ENCODE measurements at regions not wholly inside any gene's neighbourhood (a gene's known extent, or its start where the extent isn't known, plus 50 kb on each side); places are given as distances from the start of the nearest gene placed in this dataset.

DNA sequence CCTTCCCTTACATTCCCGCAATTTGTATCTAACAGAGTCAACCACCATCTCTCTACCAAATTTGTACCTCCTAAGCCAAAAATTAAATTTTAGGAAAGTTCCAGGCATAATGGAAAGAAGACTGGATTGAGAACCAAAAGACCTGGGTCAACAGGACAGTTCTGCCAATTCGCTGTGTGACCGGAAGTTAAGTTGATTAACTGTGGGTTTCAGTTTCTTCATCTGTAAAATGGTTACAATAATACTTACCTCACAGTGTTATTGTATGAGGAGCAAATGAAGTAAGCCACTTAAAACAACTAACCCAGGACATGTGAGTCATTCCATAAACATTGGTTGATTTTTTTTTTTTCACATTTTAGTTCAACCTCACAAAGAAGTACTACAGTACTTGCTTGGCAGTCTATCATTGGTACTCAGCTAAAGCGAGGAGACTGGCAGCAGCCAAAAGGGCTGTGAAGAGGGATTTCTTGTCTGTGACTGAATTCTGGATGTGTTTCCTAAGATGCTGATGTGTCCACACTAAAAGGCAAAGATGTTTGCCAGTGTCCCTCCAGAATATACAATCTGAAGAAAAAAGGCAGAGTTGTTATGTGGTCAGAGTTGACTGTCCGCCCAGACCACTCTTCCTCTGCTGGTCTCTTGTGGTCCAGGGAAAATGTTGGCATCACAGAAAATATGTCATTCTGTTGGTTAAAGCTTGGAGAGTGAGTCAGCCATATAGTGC, 198.6 kb downstream of the TLE1 start:
- TF ChIP-seq, protein P1, sequence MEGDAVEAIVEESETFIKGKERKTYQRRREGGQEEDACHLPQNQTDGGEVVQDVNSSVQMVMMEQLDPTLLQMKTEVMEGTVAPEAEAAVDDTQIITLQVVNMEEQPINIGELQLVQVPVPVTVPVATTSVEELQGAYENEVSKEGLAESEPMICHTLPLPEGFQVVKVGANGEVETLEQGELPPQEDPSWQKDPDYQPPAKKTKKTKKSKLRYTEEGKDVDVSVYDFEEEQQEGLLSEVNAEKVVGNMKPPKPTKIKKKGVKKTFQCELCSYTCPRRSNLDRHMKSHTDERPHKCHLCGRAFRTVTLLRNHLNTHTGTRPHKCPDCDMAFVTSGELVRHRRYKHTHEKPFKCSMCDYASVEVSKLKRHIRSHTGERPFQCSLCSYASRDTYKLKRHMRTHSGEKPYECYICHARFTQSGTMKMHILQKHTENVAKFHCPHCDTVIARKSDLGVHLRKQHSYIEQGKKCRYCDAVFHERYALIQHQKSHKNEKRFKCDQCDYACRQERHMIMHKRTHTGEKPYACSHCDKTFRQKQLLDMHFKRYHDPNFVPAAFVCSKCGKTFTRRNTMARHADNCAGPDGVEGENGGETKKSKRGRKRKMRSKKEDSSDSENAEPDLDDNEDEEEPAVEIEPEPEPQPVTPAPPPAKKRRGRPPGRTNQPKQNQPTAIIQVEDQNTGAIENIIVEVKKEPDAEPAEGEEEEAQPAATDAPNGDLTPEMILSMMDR (IDR thresholded peaks at IDR 0.05; ENCODE audit: unreplicated experiment) = no peak
- no peaks in the 10 kb centered on the region for H3K36me3 Mint-ChIP-seq (ENCODE audit: insufficient read depth, unreplicated experiment)
- no peaks in the 10 kb centered on the region for H3K9me3 Mint-ChIP-seq (ENCODE audit: unreplicated experiment)
- peak; percentile 75 for DNase-seq (ENCODE audit: unreplicated experiment)
- no peak overlapping the region for H3K4me3 Mint-ChIP-seq (ENCODE audit: unreplicated experiment)
- H3K27ac Mint-ChIP-seq (ENCODE audit: low read depth, unreplicated experiment) = peak overlapping the region; percentile 4
- H3K4me1 Mint-ChIP-seq (ENCODE audit: insufficient read depth, unreplicated experiment) = peaks cover 23% of the 10 kb centered on the region
- BruUV-seq (replicated peaks) = TSS peak; percentile 91
- H3K27me3 Mint-ChIP-seq (ENCODE audit: insufficient read depth, unreplicated experiment) = peaks cover 10% of the 10 kb centered on the region
- ChIA-PET POLR2A (interaction anchor here (0.6 to 1.0 kb wide), 2 partner anchors 190 to 198 kb away, joined by 3 read pairs; partner anchors contain the start of gene TLE1), CTCF (interaction anchor here (0.6 kb wide), 1 partner anchor 284 kb away, joined by 4 read pairs; no protein-coding TSS in a partner anchor)
- intact Hi-C loops (cut with micrococcal nuclease) = no loop called here

DNA sequence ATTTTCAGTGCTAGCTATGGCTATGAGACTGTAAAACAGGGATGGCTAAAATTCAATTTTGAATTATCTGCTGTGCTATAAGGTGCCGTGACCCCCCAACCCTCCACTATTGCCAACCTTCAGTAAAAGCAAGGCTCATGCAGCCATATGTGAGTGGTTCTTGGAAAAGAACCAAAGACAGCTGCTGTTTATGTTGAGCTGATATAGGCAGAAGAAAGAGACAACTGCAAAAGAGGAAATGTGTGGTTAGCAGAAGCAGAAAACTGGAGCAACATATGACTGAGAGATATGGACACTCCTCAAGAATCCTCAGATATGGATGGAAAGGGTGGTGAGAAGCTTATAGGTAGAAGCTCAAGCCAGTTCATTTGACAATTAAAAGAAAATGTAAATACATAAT, 200.3 kb downstream of the TLE1 start:
- no TSS peak for BruUV-seq (replicated peaks)
- Mint-ChIP-seq H3K4me3 (ENCODE audit: unreplicated experiment) (no peak overlapping the region), H3K9me3 (ENCODE audit: unreplicated experiment) (no peaks in the 10 kb centered on the region), H3K27ac (ENCODE audit: low read depth, unreplicated experiment) (no peak overlapping the region), H3K27me3 (ENCODE audit: insufficient read depth, unreplicated experiment) (no peaks in the 10 kb centered on the region), H3K4me1 (ENCODE audit: insufficient read depth, unreplicated experiment) (peaks cover 23% of the 10 kb centered on the region), H3K36me3 (ENCODE audit: insufficient read depth, unreplicated experiment) (no peaks in the 10 kb centered on the region)
- POLR2A ChIA-PET = no interaction called here
- TF ChIP-seq, protein P1 (IDR thresholded peaks at IDR 0.05; ENCODE audit: unreplicated experiment) = no peak
- intact Hi-C loops (cut with micrococcal nuclease) = no loop called here
- CTCF ChIA-PET = no interaction called here
- DNase-seq (ENCODE audit: unreplicated experiment) = no peak

DNA sequence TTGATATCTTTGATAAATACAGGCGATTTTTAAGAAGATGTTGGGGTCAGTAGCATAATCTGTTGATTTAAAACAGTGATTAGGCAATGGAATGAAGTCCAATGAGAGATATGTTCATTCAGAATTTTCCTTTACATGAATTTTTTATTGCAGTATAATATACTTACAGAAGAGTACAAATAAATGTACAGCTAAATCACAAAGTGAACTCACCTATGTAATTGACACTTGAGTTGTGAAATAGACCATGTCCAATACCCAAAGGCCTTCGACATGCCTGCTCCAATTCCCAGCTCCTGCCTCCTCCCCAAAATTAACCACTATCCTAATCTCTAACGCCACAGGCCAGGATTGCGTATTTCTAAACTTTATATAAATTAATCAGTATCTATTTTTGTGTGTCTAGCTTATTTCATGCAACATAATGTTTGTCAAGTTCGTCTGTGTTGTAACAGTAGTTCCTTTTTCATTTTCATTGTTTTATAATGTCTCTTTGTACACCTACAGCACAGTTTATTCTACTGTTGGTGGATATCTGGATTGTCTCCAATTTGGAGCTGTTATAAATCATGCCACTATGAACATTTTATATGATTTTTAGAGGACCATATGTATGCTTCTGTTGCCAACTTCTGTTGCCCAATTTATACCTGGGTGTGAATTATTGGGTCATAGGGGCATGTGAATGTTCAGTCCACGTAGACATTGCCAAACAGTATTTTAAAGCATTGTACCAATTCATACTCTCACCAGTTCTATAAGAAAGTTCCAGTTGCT, 208.3 kb downstream of the TLE1 start:
- H3K27me3 Mint-ChIP-seq (ENCODE audit: insufficient read depth, unreplicated experiment) = no peaks in the 10 kb centered on the region
- TF ChIP-seq, protein P1 (IDR thresholded peaks at IDR 0.05; ENCODE audit: unreplicated experiment) = no peak
- ChIA-PET POLR2A (no interaction called here), CTCF (interaction anchor here (0.6 kb wide), 1 partner anchor 1147 kb away, joined by 3 read pairs; no protein-coding TSS in a partner anchor)
- no peak overlapping the region for H3K27ac Mint-ChIP-seq (ENCODE audit: low read depth, unreplicated experiment)
- H3K36me3 Mint-ChIP-seq (ENCODE audit: insufficient read depth, unreplicated experiment) = no peaks in the 10 kb centered on the region
- no peaks in the 10 kb centered on the region for H3K4me1 Mint-ChIP-seq (ENCODE audit: insufficient read depth, unreplicated experiment)
- BruUV-seq (replicated peaks) = no TSS peak
- no peak overlapping the region for H3K4me3 Mint-ChIP-seq (ENCODE audit: unreplicated experiment)
- no peaks in the 10 kb centered on the region for H3K9me3 Mint-ChIP-seq (ENCODE audit: unreplicated experiment)
- peak; percentile 82 for DNase-seq (ENCODE audit: unreplicated experiment)
- intact Hi-C loops (cut with micrococcal nuclease) = no loop called here

DNA sequence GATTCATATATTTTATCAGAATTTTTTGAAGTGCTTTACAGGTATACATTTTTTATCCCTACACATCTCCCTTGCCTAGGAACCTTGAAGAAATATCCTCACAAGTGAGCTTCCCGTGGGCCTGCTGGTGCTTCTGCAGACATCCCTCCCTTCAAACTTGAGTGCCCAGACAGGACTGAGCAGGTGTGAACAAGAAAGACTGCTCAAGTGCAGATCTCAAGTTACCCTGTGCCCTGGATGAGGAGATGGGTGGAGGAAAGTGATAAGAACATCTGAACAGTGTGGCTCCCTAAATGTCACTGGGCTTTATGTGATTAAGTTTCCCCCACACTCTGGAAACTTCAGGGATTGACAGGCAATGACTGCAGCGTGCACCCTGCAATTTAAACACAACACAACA, 209.8 kb downstream of the TLE1 start:
- Mint-ChIP-seq H3K36me3 (ENCODE audit: insufficient read depth, unreplicated experiment) (no peaks in the 10 kb centered on the region), H3K4me3 (ENCODE audit: unreplicated experiment) (no peak overlapping the region), H3K9me3 (ENCODE audit: unreplicated experiment) (no peaks in the 10 kb centered on the region), H3K4me1 (ENCODE audit: insufficient read depth, unreplicated experiment) (no peaks in the 10 kb centered on the region), H3K27ac (ENCODE audit: low read depth, unreplicated experiment) (no peak overlapping the region), H3K27me3 (ENCODE audit: insufficient read depth, unreplicated experiment) (no peaks in the 10 kb centered on the region)
- intact Hi-C loops (cut with micrococcal nuclease) = no loop called here
- TF ChIP-seq, protein P1 (IDR thresholded peaks at IDR 0.05; ENCODE audit: unreplicated experiment) = no peak
- ChIA-PET POLR2A (no interaction called here), CTCF (no interaction called here)
- BruUV-seq (replicated peaks) = no TSS peak
- DNase-seq (ENCODE audit: unreplicated experiment) = no peak

Data from MCF 10A (cell line).